Trophoblast cell (in vitro differentiated cells and primary cell): ENCODE measurements at regions not wholly inside any gene's neighbourhood (a gene's known extent, or its start where the extent isn't known, plus 50 kb on each side); places are given as distances from the start of the nearest gene placed in this dataset.
A peak's percentile ranks its signal among the peaks of the same experiment; 100 is the strongest.

Experiments
- DNase-seq, 2 donors: peaks; one replicate each; pipeline ENCODE4 v3.0.0-alpha.2; 2016
- H2AFZ ChIP-seq: 2 replicates; pipeline ENCODE4 v1.6.1; 2013; ENCODE audit warnings: low read length, moderate library complexity, mild to moderate bottlenecking; ENCODE audit not compliant: insufficient read depth, poor library complexity
- H2AK5ac ChIP-seq: 2 replicates; pipeline ENCODE4 v1.6.1; 2013; ENCODE audit warnings: mild to moderate bottlenecking, low read length
- H2BK120ac ChIP-seq: 2 replicates; pipeline ENCODE4 v1.6.1; 2013; ENCODE audit warnings: low read length, mild to moderate bottlenecking, moderate library complexity; ENCODE audit not compliant: insufficient read depth, poor library complexity
- H2BK12ac ChIP-seq: 2 replicates; pipeline ENCODE4 v1.6.1; 2013; ENCODE audit warnings: mild to moderate bottlenecking, low read length, moderate library complexity
- H2BK5ac ChIP-seq: 2 replicates; pipeline ENCODE4 v1.6.1; 2013; ENCODE audit warnings: low read length, low read depth, moderate library complexity, mild to moderate bottlenecking; ENCODE audit not compliant: poor library complexity
- H3K14ac ChIP-seq: 2 replicates; pipeline ENCODE4 v1.6.1; 2013; ENCODE audit warnings: mild to moderate bottlenecking, low read length
- H3K18ac ChIP-seq: 2 replicates; pipeline ENCODE4 v1.6.1; 2013; ENCODE audit warnings: mild to moderate bottlenecking, low read length
- H3K23ac ChIP-seq: 2 replicates; pipeline ENCODE4 v1.6.1; 2013; ENCODE audit warnings: low read length
- H3K27ac ChIP-seq: 2 replicates; pipeline ENCODE4 v1.5.1; 2013; ENCODE audit warnings: low read depth, mild to moderate bottlenecking, inconsistent platforms, low read length, moderate library complexity
- H3K27me3 ChIP-seq: 2 replicates; pipeline ENCODE4 v1.6.1; 2013; ENCODE audit warnings: inconsistent platforms, mild to moderate bottlenecking, low read length, moderate library complexity; ENCODE audit not compliant: insufficient read depth
- H3K36me3 ChIP-seq, 2 experiments: 1 replicate in 1 of 2; 2 replicates in 1 of 2; pipeline ENCODE4 v1.6.1; 2013; ENCODE audit warnings: low read length in 2 of 2, mild to moderate bottlenecking in 2 of 2, moderate library complexity in 1 of 2; ENCODE audit not compliant: insufficient read depth in 2 of 2, control insufficient read depth in 1 of 2
- H3K4ac ChIP-seq: 2 replicates; pipeline ENCODE4 v1.6.1; 2013; ENCODE audit warnings: low read depth, mild to moderate bottlenecking, low read length, moderate library complexity
- H3K4me1 ChIP-seq, 2 experiments: 1 replicate in 1 of 2; 2 replicates in 1 of 2; pipeline ENCODE4 v1.6.1; 2013; ENCODE audit warnings: low read length in 2 of 2, mild to moderate bottlenecking in 2 of 2, moderate library complexity in 1 of 2; ENCODE audit not compliant: insufficient read depth in 2 of 2, control insufficient read depth in 1 of 2
- H3K4me2 ChIP-seq: 2 replicates; pipeline ENCODE4 v1.6.1; 2013; ENCODE audit warnings: inconsistent platforms, mild to moderate bottlenecking, low read length, moderate library complexity
- H3K4me3 ChIP-seq: 2 replicates; pipeline ENCODE4 v1.5.1; 2013; ENCODE audit warnings: mild to moderate bottlenecking, low read depth, low read length, inconsistent platforms
- H3K79me1 ChIP-seq: one replicate; pipeline ENCODE4 v1.6.1; 2013; ENCODE audit warnings: low read length
- H3K79me2 ChIP-seq: 2 replicates; pipeline ENCODE4 v1.6.1; 2013; ENCODE audit warnings: low read length, mild to moderate bottlenecking; ENCODE audit not compliant: control insufficient read depth, insufficient read depth, poor library complexity
- H3K9ac ChIP-seq: 2 replicates; pipeline ENCODE4 v1.6.1; 2013; ENCODE audit warnings: mild to moderate bottlenecking, low read length
- H3K9me3 ChIP-seq: 2 replicates; pipeline ENCODE4 v1.6.1; 2013; ENCODE audit warnings: low read depth, mild to moderate bottlenecking, control low read depth, inconsistent platforms, low read length; ENCODE audit not compliant: insufficient read depth
- H4K12ac ChIP-seq: 2 replicates; pipeline ENCODE4 v1.6.1; 2013; ENCODE audit warnings: low read depth, mild to moderate bottlenecking, low read length, moderate library complexity
- H4K8ac ChIP-seq: 2 replicates; pipeline ENCODE4 v1.6.1; 2013; ENCODE audit warnings: low read depth, mild to moderate bottlenecking, low read length, moderate library complexity
- H4K91ac ChIP-seq: one replicate; pipeline ENCODE4 v1.6.1; 2013; ENCODE audit warnings: low read depth, mild to moderate bottlenecking, low read length, moderate library complexity
- WGBS: extraction: QIAGEN DNeasy Blood & Tissue Kit; methylation state at CpG from one replicate; pipeline ENCODE4 v1.1.7; 2013; ENCODE audit warnings: missing lambda C conversion rate; ENCODE audit not compliant: insufficient read length, insufficient coverage; ENCODE audit errors: extremely low coverage; 5-methylcytosine and 5-hydroxymethylcytosine counted together

DNA sequence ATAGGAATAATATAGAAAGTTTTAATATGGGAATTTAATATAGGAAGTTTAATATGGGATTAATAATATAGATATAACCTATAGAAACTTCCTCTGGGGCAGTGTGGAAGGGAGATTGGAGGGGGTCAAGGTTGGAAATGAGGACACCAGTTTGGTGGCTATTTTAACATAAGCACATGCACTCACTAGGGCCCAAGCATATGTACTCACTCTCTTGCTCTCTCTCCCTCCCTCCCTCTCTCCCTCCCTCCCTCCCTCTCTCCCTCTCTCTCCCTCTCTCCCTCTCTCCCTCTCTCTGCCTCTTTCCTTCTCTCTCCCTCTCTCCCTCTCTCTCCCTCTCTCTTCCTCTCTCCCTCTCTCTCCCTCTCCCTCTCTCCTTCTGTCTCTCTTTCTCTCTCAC, 528.1 kb downstream of the NPIPA7 start:
- Histone ChIP-seq H2AK5ac (no peak overlapping the region), H3K4me1 (no peaks in the 10 kb centered on the region)

DNA sequence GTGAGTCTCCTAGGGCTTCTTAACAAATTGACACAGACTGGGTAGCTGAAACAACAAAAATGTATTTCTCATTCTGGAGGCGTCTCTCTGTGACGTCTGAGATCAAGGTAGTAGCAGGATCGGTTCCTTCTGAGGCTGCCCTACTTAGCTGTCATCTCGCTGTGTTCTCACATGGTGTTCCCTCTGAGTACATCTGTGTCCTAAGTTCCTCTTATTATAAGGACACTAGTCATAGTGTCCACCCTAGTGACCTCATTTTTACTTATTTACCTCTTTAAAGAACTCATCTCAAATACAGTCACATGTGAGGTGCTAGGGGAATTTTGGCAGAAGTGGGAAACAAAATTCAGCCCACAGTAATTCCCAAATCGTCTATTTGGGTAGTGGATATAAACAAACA, 529.1 kb downstream of the NPIPA7 start:
- no peak overlapping the region for H2AFZ ChIP-seq
- H3K23ac ChIP-seq: peak overlapping the region; percentile 49
- H4K12ac ChIP-seq: no peak overlapping the region
- H4K8ac ChIP-seq: no peak overlapping the region
- no peak overlapping the region for H3K4me3 ChIP-seq
- H3K14ac ChIP-seq: no peak overlapping the region
- no peak overlapping the region for H3K4me2 ChIP-seq
- no peaks in the 10 kb centered on the region for H3K79me1 ChIP-seq
- no peaks in the 10 kb centered on the region for H3K36me3 ChIP-seq
- H3K4me1 ChIP-seq: no peaks in the 10 kb centered on the region
- H3K18ac ChIP-seq: no peak overlapping the region
- WGBS: no CpG with 5 or more reads among the region's 5 CpGs
- no peak overlapping the region for H2BK5ac ChIP-seq
- H2AK5ac ChIP-seq: no peak overlapping the region
- H4K91ac ChIP-seq: no peak overlapping the region
- no peak overlapping the region for H3K9ac ChIP-seq
- H3K27ac ChIP-seq: no peak overlapping the region
- H3K4ac ChIP-seq: no peak overlapping the region
- H3K27me3 ChIP-seq: no peaks in the 10 kb centered on the region
- H3K9me3 ChIP-seq: peaks cover 1% of the 10 kb centered on the region
- no peak overlapping the region for H2BK12ac ChIP-seq
- H3K79me2 ChIP-seq: no peaks in the 10 kb centered on the region
- H2BK120ac ChIP-seq: no peak overlapping the region
- no peak for DNase-seq

More for the DNA sequence above, 528.1 kb downstream of the NPIPA7 start:
- no peak overlapping the region for H3K4me3 ChIP-seq
- peaks cover 1% of the 10 kb centered on the region for H3K9me3 ChIP-seq
- H3K18ac ChIP-seq: no peak overlapping the region
- no peak overlapping the region for H3K9ac ChIP-seq
- H2AFZ ChIP-seq: no peak overlapping the region
- no peak overlapping the region for H3K4ac ChIP-seq
- H4K8ac ChIP-seq: no peak overlapping the region
- H3K27me3 ChIP-seq: no peaks in the 10 kb centered on the region
- H2BK120ac ChIP-seq: no peak overlapping the region
- DNase-seq: no peak
- H4K12ac ChIP-seq: no peak overlapping the region
- H3K14ac ChIP-seq: no peak overlapping the region
- H3K79me2 ChIP-seq: no peaks in the 10 kb centered on the region
- no peak overlapping the region for H3K4me2 ChIP-seq
- H3K36me3 ChIP-seq: no peaks in the 10 kb centered on the region
- H3K27ac ChIP-seq: no peak overlapping the region
- H2BK12ac ChIP-seq: no peak overlapping the region
- no peak overlapping the region for H3K23ac ChIP-seq
- H2BK5ac ChIP-seq: no peak overlapping the region
- no peak overlapping the region for H4K91ac ChIP-seq
- H3K79me1 ChIP-seq: no peaks in the 10 kb centered on the region

DNA sequence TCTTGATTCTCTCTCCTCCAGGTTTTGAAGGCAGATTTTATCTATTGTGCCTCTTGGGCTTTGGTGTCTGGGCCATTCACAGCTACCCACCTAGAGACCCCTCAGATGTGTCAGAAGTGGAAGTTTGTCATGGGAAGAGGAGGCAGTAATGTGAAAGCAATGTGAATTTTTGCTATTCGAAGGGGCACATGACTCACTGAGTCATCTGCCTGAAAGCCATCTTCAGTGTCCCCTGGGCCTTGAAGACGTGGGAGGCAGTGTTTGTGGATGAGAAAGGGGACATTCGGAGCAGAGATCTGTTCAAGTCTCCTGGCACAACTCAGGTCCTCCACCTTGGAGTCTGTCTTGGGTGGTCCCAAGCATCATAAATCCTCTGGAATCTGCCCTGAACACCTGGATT, 530.2 kb downstream of the NPIPA7 start:
- Histone ChIP-seq H3K18ac (no peak overlapping the region), H3K36me3 (no peaks in the 10 kb centered on the region), H3K4me3 (no peak overlapping the region), H2AK5ac (no peak overlapping the region), H3K79me1 (no peaks in the 10 kb centered on the region), H4K12ac (no peak overlapping the region), H3K14ac (no peak overlapping the region), H3K27me3 (no peaks in the 10 kb centered on the region), H3K79me2 (no peaks in the 10 kb centered on the region), H4K8ac (no peak overlapping the region), H3K9ac (no peak overlapping the region), H2BK5ac (no peak overlapping the region), H3K4ac (no peak overlapping the region), H4K91ac (no peak overlapping the region), H3K9me3 (peaks cover 1% of the 10 kb centered on the region), H2BK120ac (no peak overlapping the region), H3K4me2 (no peak overlapping the region), H3K27ac (no peak overlapping the region), H3K23ac (no peak overlapping the region), H2AFZ (no peak overlapping the region), H2BK12ac (no peak overlapping the region), H3K4me1 (no peaks in the 10 kb centered on the region)
- WGBS: no CpG with 5 or more reads among the region's 3 CpGs
- DNase-seq: no peak

DNA sequence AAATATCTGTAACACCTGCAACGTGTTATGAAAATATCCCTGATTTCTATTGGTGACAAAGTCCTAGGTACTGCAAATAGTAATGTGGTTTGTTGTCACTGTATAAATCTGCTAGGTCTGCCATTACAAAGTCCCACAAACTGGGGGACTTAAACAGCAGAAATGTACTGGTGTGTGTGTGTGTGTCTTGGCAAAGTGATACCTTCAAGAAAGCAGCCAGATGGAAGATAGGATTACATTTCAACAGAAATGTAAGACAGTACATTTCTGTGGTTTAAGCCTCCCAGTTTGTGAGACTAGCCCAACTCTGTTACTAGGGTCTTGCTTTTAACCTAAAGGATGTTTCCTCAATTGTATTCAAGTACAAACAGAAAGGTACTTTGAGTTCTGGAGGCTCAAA, 531.7 kb downstream of the NPIPA7 start:
- no peak overlapping the region for H2BK120ac ChIP-seq
- no peak overlapping the region for H3K4me3 ChIP-seq
- H2AFZ ChIP-seq: no peak overlapping the region
- H3K4me2 ChIP-seq: no peak overlapping the region
- H2BK5ac ChIP-seq: no peak overlapping the region
- H3K27me3 ChIP-seq: no peaks in the 10 kb centered on the region
- no peaks in the 10 kb centered on the region for H3K9me3 ChIP-seq
- no peak overlapping the region for H2AK5ac ChIP-seq
- H3K4ac ChIP-seq: no peak overlapping the region
- H4K91ac ChIP-seq: no peak overlapping the region
- H3K23ac ChIP-seq: no peak overlapping the region
- no peaks in the 10 kb centered on the region for H3K79me2 ChIP-seq
- H3K18ac ChIP-seq: no peak overlapping the region
- no peak overlapping the region for H2BK12ac ChIP-seq
- no peak overlapping the region for H3K9ac ChIP-seq
- H3K14ac ChIP-seq: no peak overlapping the region
- H3K36me3 ChIP-seq: no peaks in the 10 kb centered on the region
- no peaks in the 10 kb centered on the region for H3K79me1 ChIP-seq
- H3K4me1 ChIP-seq: no peaks in the 10 kb centered on the region
- H4K12ac ChIP-seq: no peak overlapping the region
- no CpG with 5 or more reads among the region's 1 CpG for WGBS
- DNase-seq: no peak
- no peak overlapping the region for H4K8ac ChIP-seq
- H3K27ac ChIP-seq: no peak overlapping the region
